ENCODE measurements at regions not wholly inside any gene's neighbourhood (a gene's known extent, or its start where the extent isn't known, plus 50 kb on each side); places are given as distances from the start of the nearest gene placed in this dataset.

- no peak for DNase-seq
These were observed 52.2 kb upstream of the SPACA1 start for GRCh38 chr6:87995461-87995860.

DNA sequence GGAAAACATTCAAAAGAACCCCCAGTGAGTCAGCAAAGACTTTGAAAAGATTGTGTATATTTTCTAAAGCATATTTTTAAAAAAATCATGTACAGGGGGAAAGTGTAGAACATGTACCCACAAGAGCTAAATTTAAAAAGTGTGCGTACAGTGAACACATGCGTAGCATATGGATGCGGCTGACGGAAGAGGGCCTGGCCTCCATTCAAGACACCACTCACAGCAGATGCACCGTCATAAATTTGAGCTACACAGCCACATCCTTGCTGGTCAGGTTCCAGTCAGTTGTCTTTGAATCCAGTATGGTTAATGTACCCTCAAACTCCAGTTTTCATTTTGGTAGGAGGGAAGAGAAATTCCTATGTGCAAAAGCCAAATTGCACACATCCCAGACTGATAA, 54.3 kb upstream of the SPACA1 start:
- no peak for DNase-seq

DNA sequence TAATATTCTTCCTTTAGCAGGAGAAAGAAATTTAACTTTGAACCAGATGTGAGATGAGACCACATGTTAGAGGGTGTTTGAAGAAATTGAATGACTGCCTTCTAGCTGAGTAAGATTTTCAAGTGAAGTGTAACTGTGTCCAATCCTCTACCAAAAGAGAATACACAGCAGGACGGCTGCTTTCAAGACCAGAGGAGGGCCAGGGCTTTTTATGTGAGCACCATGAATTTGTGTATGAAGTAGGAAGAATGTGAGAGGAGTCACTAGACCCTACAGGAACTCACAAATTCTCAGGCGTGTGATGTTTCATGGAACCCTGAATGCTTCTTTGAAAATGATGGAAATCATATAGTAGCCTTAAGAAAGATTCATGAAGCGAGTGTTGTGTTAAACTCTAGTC, 56.8 kb upstream of the SPACA1 start:
- DNase-seq: no peak

DNA sequence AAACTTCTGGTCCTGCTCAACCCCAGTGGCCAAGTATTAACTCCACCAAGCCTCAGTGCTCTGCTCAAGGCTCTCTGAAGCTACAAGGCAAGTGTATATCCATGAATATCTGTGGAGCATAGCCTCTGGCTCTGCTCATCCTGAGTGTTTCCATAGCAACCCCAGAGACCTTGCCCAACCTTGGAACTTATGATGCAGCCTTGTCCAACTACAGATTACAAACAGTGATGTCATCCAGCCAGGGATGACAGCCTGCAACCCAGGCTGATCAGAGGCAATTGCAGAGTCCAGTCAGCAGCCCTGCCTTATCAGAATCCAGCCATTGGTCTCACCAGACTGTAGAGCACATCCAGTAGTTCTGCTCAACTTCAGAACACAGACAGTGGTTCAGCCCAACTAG, 65.5 kb upstream of the SPACA1 start:
- no peak for DNase-seq

- no peak for DNase-seq
These were observed 67.9 kb upstream of the SPACA1 start for GRCh38 chr6:87979737-87980136.

DNA sequence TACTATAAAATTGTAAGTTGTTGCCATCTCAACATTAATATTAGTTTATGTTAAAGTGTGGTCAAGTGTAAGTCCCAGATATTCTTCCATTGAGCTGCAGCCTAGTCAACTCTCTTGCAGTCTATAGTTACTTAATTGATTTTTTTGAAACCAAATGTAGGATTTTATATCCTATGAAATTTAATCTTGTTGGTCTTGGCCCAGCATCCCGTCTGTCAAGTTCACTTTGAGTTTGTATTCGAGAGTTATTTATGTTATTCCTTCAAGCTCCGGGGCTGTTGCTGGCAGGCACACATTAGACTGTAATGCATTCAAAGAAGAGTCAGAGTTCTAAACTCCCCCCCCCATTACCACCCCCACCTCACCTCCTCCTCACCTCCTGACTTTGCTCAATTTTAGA, 71.0 kb upstream of the SPACA1 start:
- no peak for DNase-seq

DNA sequence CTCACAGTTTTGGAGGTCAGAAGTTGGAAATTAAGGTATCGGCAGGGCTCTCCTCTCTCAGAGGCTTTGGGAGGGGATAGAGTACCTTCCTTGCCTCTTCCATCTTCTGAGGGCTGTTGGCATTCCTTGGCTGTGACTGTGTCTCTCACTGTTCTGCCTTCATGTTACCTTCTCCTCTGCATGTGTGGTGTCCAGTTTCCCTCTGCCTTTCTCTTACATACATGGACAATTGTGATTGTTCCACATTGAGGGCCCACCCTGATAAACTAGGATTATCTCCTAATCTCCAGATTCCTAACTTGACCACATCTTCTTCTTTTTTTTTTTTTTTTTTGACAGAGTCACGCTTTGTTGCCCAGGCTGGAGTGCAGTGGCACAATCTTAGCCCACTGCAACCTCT, 72.1 kb upstream of the SPACA1 start:
- DNase-seq: no peak

DNA sequence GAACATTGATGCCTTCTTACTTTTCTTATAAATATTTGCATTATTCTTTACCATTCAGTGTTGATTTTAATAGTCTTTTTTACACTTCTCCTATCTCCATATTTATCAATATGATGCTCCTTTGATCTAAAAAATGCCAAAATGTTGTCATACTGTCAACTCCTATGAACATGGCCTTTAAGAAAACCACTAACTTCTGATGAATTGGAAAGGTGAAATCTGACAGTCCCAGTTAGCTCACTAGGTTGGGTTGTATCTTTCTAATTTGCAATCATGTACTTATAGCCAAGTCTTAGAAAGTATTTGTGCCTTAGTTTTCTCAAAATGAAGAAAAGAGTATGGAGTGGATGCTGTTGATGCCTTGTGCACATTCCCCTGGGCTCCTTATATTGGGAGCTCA, 75.4 kb upstream of the SPACA1 start:
- DNase-seq: no peak

- no peak for DNase-seq
These were observed 75.9 kb upstream of the SPACA1 start for GRCh38 chr6:87971605-87972262.

GRCh38 chr6:87968435-87969278, 79.0 kb upstream of the SPACA1 start:
- no peak for DNase-seq

- DNase-seq: no peak
These were observed 81.8 kb upstream of the SPACA1 start for GRCh38 chr6:87965806-87966205.

GRCh38 chr6:87959083-87959482, 88.6 kb upstream of the SPACA1 start:
- no peak for DNase-seq

- DNase-seq: no peak
These were observed 95.9 kb upstream of the SPACA1 start for GRCh38 chr6:87951751-87952150.

DNA sequence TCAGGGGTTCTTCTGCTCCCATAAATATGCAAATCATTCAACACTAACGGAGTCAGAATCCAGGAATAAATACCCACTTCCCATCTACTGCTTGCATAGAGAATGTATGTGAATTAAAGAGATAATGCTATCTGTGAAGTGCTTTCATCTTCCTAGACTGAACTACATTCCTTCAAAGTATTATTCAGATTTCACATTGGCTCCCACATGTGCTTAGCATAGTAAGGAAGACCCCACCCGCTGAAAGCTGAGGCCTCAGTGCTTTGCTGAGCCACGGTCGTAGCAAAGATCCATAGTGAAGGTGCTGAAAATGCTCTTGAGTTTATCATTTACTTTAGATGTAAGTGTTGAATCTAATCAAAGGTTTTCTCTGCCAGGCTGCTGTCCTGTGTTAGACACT, 97.0 kb upstream of the SPACA1 start:
- no peak for DNase-seq

DNA sequence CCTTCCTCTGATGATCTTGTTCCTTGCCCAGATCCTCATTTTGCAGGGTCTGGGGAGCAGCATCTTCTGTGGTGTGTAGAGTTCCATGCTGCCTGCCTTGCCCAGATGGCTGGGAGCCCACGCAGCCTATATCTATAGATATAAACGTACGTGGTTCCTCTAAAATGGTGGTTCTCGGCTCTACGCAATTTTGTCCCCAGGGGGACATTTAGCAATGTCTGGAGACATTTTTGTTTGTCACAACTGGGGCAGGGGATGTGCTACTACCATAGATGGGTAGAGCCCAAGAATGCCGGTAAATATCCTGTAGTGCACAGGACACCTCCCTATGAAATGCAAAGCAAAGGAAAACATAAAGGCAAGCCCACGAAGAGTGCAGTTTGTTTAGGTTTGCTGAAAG, 98.4 kb upstream of the SPACA1 start:
- DNase-seq: no peak

GRCh38 chr6:87946669-87947068, 101.0 kb upstream of the SPACA1 start:
- DNase-seq: no peak

DNA sequence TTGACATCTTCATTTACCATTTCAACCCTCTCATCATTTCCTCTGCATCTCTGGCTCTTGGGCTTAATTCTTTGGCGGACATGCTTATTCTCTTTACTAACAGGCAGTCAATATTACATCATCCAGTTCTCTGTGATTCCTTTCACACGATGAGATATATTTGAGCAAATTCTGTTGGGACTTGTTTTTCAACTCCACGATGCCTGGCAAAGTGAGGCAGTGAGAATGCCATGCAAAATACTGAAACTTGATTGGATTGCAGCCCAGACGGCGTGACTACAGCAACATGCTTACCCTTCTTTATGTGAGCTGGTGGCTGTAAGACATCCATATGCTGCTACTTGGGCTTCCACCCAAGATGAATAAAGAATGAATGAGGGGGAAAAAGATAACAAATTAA, 101.7 kb upstream of the SPACA1 start:
- no peak for DNase-seq

GRCh38 chr6:87945181-87945580, 102.5 kb upstream of the SPACA1 start:
- DNase-seq: no peak

- DNase-seq: no peak
These were observed 103.1 kb upstream of the SPACA1 start for GRCh38 chr6:87944541-87944954.

DNA sequence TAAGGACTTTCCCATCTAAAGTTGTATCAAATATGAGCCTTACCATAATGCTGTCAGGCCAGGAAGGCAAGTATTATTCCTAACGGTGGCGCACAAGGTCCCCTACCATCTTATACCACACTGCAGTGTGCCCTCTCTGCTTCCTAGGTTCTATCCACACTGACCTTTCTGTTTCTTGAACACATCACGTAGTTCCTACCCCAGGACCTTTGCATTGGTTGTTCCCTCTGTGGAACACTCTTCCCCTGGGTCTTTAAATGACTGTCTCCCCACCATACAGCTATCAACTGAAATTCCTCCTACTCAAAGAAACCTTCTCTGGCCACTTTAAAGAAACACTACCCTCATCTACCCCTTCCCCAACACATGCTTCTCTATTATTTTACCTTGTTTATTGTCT, 104.5 kb upstream of the SPACA1 start:
- DNase-seq: no peak

DNA sequence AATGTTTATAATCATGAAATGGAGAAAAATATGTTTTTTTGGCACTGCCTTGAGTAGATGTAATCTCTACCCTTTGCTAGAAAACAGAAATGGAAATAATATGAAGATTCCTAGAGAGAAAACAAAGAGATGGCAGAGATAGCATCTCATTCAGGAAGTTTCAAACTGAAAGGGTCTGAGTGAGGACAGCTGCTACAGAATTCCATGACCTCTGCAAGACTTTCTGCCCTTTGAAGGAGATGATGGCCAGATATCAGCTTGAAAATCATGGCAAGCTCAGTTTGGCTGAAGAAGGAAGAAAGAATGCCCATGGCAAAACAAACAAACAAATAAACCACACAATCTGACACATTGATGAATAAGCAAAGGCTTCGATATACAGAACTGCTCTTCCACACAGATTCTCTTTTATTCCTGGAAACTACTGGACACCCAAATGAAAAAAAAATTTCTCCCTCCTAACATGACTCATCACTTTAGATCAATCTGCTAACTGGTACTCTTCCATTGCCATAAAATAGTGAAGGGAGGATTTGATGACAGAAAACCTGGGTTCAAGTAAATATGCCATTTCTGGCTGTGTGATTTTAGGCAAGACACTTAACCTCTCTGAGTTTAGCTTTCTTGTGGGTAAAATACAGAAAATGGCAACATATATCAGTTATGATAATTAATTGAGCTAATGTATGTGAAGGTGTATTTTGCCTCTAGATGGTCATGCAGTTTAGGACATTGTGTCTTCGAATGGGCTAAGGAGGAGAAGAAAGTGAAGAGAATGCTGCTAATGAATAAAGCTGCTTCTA, 105.9 kb upstream of the SPACA1 start:
- DNase-seq: no peak

DNA sequence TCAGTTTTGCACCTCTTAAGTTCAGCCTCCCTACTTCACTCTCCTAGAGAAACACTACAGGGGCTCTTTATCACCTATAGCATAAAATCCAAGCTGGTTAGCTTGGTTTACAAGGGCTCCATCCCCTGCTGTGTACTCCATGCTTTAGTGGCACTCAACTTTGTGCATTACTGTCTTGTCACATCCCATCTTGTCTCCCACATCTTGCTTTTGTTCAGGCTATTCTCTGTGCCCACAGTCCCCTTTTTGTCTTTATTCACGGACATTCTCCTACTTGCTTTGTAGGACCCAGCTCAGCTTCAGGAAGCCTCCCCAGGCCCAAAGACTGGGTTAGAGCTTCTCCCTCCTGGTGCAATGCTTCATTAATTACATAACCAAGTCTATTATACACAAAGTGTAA, 107.9 kb upstream of the SPACA1 start:
- no peak for DNase-seq

DNA sequence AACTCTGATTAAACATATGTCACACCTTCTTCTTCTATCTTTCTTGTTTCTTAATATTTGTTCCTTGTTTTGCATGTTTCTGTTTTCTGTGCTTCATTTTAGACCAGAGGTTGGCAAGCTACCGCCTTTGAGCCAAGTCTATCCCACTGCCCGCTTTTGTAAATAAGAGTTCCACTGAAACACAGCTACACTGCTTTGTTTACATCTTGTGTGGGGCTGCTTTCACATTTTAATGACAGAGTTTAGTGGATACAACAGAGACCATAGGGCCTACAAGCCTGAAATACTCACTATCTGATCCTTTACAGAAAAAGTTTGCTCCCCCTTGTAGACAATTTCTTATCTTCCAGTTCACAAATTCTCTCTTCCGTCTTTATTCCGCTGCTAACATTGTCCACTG, 109.4 kb upstream of the SPACA1 start:
- DNase-seq: no peak

DNA sequence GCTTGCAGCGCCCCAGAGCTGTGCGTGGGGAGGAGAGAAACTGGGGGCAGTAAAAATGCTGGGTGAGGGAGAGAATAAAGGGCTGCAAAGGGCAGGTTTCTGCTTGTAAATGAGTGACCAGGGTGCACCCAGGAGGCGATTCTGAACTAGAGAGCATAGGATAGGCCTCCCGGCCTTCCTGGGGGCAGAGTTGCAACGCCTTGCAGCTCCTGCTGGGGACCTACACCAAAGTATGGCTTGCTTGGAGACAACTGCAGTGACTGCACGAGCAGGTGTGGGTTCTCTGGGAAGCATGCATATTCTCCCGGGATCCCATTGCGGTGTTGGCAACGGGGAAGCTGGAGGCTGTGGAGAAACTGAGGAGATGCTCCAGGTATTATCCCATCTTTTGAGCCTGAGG, 111.6 kb upstream of the SPACA1 start:
- no peak for DNase-seq
